SK-N-SH (cell line): ENCODE measurements at regions not wholly inside any gene's neighbourhood (a gene's known extent, or its start where the extent isn't known, plus 50 kb on each side); places are given as distances from the start of the nearest gene placed in this dataset.

Source experiments
- CTCF ChIA-PET: fragments of 300-600, 350-600 bp; formaldehyde crosslinking; extraction: SDS; loops from one replicate; lab custom pipeline; 2021; lab: Yijun Ruan, JAX
- POLR2A ChIA-PET: fragments of 350-600 bp; sonication (Branson Sonifier 250); formaldehyde crosslinking; extraction: SDS; loops from one replicate; lab custom pipeline; 2020; ENCODE audit warnings: antibody characterized with exemption, inconsistent platforms; lab: Yijun Ruan, JAX
- DNase-seq: peaks from one replicate; pipeline ENCODE4 v3.0.0; 2012
- H2AFZ ChIP-seq: fragments of 200-600 bp; sonication (generic); 2 replicates; pipeline ENCODE4 v1.8.1; 2016; ENCODE audit warnings: antibody characterized with exemption, mild to moderate bottlenecking, low read depth
- H3F3A ChIP-seq: fragments of 200-600 bp; sonication (generic); replicated peaks from 2 replicates; pipeline ENCODE3; 2016; ENCODE audit warnings: antibody characterized with exemption, mild to moderate bottlenecking; ENCODE audit not compliant: insufficient read depth
- H3K27ac ChIP-seq, 2 experiments: fragments of 200-500 bp in 1 of 2; fragments of 200-600 bp in 1 of 2; sonication (Bioruptor generic) in 1 of 2; sonication (generic), shearing (Covaris generic) in 1 of 2; 2 replicates each; pipeline versions ENCODE4 v1.5.1 to v1.6.1; 2014 to 2016; ENCODE audit warnings: low read depth in 2 of 2, inconsistent platforms in 1 of 2, low read length in 1 of 2, mild to moderate bottlenecking in 1 of 2, mixed read lengths in 1 of 2
- H3K27me3 ChIP-seq: fragments of 200-600 bp; sonication (generic), shearing (Covaris generic); 2 replicates; pipeline ENCODE4 v1.6.1; 2016; ENCODE audit warnings: mixed run types; ENCODE audit not compliant: insufficient read depth
- H3K36me3 ChIP-seq, 2 experiments: fragments of 200-500 bp in 1 of 2; fragments of 200-600 bp in 1 of 2; sonication (Bioruptor generic) in 1 of 2; sonication (generic) in 1 of 2; replicated peaks in 1 of 2; 2 replicates each; pipeline versions ENCODE3 to v1.5.1; 2014 to 2016; ENCODE audit warnings: low read length in 1 of 2, mild to moderate bottlenecking in 1 of 2; ENCODE audit not compliant: insufficient read depth in 2 of 2, control insufficient read depth in 1 of 2
- H3K4me1 ChIP-seq, 2 experiments: fragments of 200-500 bp in 1 of 2; fragments of 200-600 bp in 1 of 2; sonication (Bioruptor generic) in 1 of 2; sonication (generic), shearing (Covaris generic) in 1 of 2; 2 replicates each; pipeline versions ENCODE4 v1.5.1 to v1.6.1; 2014 to 2016; ENCODE audit warnings: low read depth in 1 of 2, low read length in 1 of 2, mixed run types in 1 of 2; ENCODE audit not compliant: insufficient read depth in 2 of 2, control insufficient read depth in 1 of 2
- H3K4me2 ChIP-seq: fragments of 200-600 bp; sonication (generic), shearing (Covaris generic); 2 replicates; pipeline ENCODE4 v1.6.1; 2017; ENCODE audit warnings: mixed run types
- H3K4me3 ChIP-seq, 2 experiments: fragments of 200-500 bp in 1 of 2; fragments of 200-600 bp in 1 of 2; sonication (Bioruptor generic) in 1 of 2; sonication (generic), shearing (Covaris generic) in 1 of 2; 2 replicates each; pipeline versions ENCODE4 v1.5.1 to v1.8.1; 2014 to 2016; ENCODE audit warnings: low read depth in 2 of 2, inconsistent platforms in 1 of 2, low read length in 1 of 2, mild to moderate bottlenecking in 1 of 2, mixed read lengths in 1 of 2, moderate library complexity in 1 of 2
- H3K79me2 ChIP-seq: fragments of 200-600 bp; sonication (generic); 2 replicates; pipeline ENCODE4 v1.8.1; 2017; ENCODE audit warnings: mild to moderate bottlenecking; ENCODE audit not compliant: insufficient read depth
- H3K9ac ChIP-seq: fragments of 200-600 bp; sonication (generic); 2 replicates; pipeline ENCODE4 v1.6.1; 2017; ENCODE audit warnings: mixed run types
- H3K9me2 ChIP-seq: fragments of 200-600 bp; sonication (generic); 2 replicates; pipeline ENCODE4 v1.6.1; 2017; ENCODE audit warnings: mixed run types
- H3K9me3 ChIP-seq: fragments of 200-600 bp; sonication (generic); 2 replicates; pipeline ENCODE4 v1.6.1; 2017; ENCODE audit warnings: mixed run types, mild to moderate bottlenecking, moderate library complexity
- H4K20me1 ChIP-seq: fragments of 200-600 bp; sonication (generic); 2 replicates; pipeline ENCODE4 v1.6.1; 2017; ENCODE audit warnings: mild to moderate bottlenecking, mixed run types; ENCODE audit not compliant: insufficient read depth
- FOXJ3 ChIP-seq: sonication (generic); formaldehyde crosslinking; IDR thresholded peaks from 2 replicates; pipeline ENCODE4 v1.5.1; 2020; ENCODE audit warnings: mild to moderate bottlenecking, missing genetic modification reagents
- GABPA ChIP-seq: IDR thresholded peaks from 2 replicates; pipeline ENCODE4 v1.4.0; 2012; ENCODE audit warnings: low read depth, mild to moderate bottlenecking
- GATA2 ChIP-seq: sonication (generic); formaldehyde crosslinking; IDR thresholded peaks from 2 replicates; pipeline ENCODE4 v1.5.0; 2020; ENCODE audit warnings: mild to moderate bottlenecking, missing genetic modification reagents
- JUND ChIP-seq: IDR thresholded peaks from 2 replicates; pipeline ENCODE4 v1.4.0; 2012
- MXI1 ChIP-seq: IDR thresholded peaks from 2 replicates; pipeline ENCODE4 v1.6.1; 2012; ENCODE audit warnings: mild to moderate bottlenecking, low read depth, low read length, improper control_type of control experiment
- NFIC ChIP-seq: IDR thresholded peaks from 2 replicates; pipeline ENCODE4 v1.4.0; 2012; ENCODE audit warnings: borderline replicate concordance
- POLR2AphosphoS5 ChIP-seq: IDR thresholded peaks from 2 replicates; pipeline ENCODE4 v1.6.1; 2012; ENCODE audit warnings: low read depth, low read length
- RAD21 ChIP-seq: IDR thresholded peaks from 2 replicates; pipeline ENCODE4 v1.6.1; 2012; ENCODE audit warnings: mild to moderate bottlenecking, low read length
- RCOR1 ChIP-seq: fragments of 150-350 bp; IDR thresholded peaks from 2 replicates; pipeline ENCODE4 v1.6.1; 2017; ENCODE audit warnings: antibody characterized with exemption, low read length
- RFX5 ChIP-seq: IDR thresholded peaks from 2 replicates; pipeline ENCODE4 v1.6.1; 2012; ENCODE audit warnings: mild to moderate bottlenecking, improper control_type of control experiment, low read length
- TCF12 ChIP-seq: IDR thresholded peaks from 2 replicates; pipeline ENCODE4 v1.4.0; 2012
- TF ChIP-seq, protein P1 (sequence below): IDR thresholded peaks from 2 replicates; pipeline ENCODE4 v1.4.0; 2012; ENCODE audit warnings: low read depth, borderline replicate concordance
- TF ChIP-seq, protein P2 (sequence below): fragments of 200-600 bp; sonication (generic); IDR thresholded peaks from 2 replicates; pipeline ENCODE4 v1.6.1; 2017; ENCODE audit warnings: antibody characterized with exemption, mild to moderate bottlenecking, moderate library complexity
- TF ChIP-seq, protein P3 (sequence below): IDR thresholded peaks from 2 replicates; pipeline ENCODE4; 2012
- TF ChIP-seq, protein P4 (sequence below): IDR thresholded peaks from 2 replicates; pipeline ENCODE4 v1.4.0; 2012; ENCODE audit warnings: low read depth

DNA sequence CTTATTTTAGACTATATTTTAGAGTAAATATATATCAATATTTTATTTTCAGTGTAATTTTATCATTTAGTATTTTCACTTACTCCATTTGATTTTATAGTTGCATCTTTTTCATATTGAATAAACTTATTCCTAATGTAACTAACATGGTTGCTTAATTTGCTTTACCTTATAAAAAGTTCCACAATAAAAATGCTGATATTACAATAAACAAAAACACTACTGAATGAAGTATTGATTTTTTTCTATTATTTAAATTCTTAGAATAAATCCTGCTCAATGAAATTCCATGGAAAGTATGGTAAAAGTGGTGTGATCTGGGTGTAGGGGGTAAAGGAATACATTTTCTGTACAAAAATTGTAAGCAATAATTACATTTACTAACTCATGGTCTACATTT is 2074.9 kb upstream of the C9orf72 start:
- no peaks in the 10 kb centered on the region for H3K36me3 ChIP-seq
- H3K9ac ChIP-seq, result no peak overlapping the region
- H2AFZ ChIP-seq, result no peak overlapping the region
- no peaks in the 10 kb centered on the region for H3K79me2 ChIP-seq
- no peaks in the 10 kb centered on the region for H3K9me2 ChIP-seq
- no peak overlapping the region for H3K4me3 ChIP-seq
- ChIA-PET POLR2A (no interaction called here), CTCF (no interaction called here)
- no peak overlapping the region for H3K4me2 ChIP-seq
- no peak overlapping the region for H3K27ac ChIP-seq
- H3K4me1 ChIP-seq, result no peaks in the 10 kb centered on the region; a peak in 1 of 4 replicates
- no peaks in the 10 kb centered on the region for H4K20me1 ChIP-seq
- H3K27me3 ChIP-seq, result no peaks in the 10 kb centered on the region
- no peaks in the 10 kb centered on the region for H3K9me3 ChIP-seq
- no peak for TF ChIP-seq RFX5
- no peak for TF ChIP-seq POLR2AphosphoS5
- TF ChIP-seq RAD21, result no peak
- no peak for TF ChIP-seq RCOR1
- TF ChIP-seq NFIC, result no peak
- TF ChIP-seq JUND, result no peak
- TF ChIP-seq, protein P1, sequence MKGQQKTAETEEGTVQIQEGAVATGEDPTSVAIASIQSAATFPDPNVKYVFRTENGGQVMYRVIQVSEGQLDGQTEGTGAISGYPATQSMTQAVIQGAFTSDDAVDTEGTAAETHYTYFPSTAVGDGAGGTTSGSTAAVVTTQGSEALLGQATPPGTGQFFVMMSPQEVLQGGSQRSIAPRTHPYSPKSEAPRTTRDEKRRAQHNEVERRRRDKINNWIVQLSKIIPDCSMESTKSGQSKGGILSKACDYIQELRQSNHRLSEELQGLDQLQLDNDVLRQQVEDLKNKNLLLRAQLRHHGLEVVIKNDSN, result no peak
- TF ChIP-seq FOXJ3, result no peak
- TF ChIP-seq, protein P2, sequence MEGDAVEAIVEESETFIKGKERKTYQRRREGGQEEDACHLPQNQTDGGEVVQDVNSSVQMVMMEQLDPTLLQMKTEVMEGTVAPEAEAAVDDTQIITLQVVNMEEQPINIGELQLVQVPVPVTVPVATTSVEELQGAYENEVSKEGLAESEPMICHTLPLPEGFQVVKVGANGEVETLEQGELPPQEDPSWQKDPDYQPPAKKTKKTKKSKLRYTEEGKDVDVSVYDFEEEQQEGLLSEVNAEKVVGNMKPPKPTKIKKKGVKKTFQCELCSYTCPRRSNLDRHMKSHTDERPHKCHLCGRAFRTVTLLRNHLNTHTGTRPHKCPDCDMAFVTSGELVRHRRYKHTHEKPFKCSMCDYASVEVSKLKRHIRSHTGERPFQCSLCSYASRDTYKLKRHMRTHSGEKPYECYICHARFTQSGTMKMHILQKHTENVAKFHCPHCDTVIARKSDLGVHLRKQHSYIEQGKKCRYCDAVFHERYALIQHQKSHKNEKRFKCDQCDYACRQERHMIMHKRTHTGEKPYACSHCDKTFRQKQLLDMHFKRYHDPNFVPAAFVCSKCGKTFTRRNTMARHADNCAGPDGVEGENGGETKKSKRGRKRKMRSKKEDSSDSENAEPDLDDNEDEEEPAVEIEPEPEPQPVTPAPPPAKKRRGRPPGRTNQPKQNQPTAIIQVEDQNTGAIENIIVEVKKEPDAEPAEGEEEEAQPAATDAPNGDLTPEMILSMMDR, result no peak
- no peak for TF ChIP-seq TCF12
- TF ChIP-seq GABPA, result no peak
- no peak for TF ChIP-seq GATA2 (CRISPR knock-in tag)
- no peak for TF ChIP-seq MXI1
- no peaks in the 10 kb centered on the region for H3F3A ChIP-seq
- no peak for DNase-seq

DNA sequence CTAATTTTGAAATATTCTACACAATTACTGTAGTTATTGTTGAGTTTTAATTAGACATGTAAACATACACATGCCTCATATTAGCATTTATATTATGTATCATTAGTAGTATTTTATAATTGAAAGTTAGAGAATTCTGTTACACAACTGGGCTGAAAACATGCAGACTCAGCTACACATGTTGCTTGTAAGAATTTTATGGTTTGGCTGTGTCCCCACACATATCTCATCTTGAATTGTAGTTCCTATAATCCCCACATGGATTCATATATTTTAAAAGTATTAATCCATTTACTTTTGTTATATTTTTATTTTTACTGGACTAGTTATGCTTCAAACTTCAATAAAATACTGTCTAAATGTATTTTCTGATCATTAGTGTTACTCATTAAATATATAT is 2075.3 kb upstream of the C9orf72 start:
- Histone ChIP-seq H3K4me2 (no peak overlapping the region), H3K27me3 (no peaks in the 10 kb centered on the region), H3K4me3 (no peak overlapping the region), H2AFZ (no peak overlapping the region), H4K20me1 (no peaks in the 10 kb centered on the region), H3K27ac (no peak overlapping the region), H3K36me3 (no peaks in the 10 kb centered on the region), H3K4me1 (no peaks in the 10 kb centered on the region; a peak in 1 of 4 replicates), H3K9me2 (no peaks in the 10 kb centered on the region), H3K9me3 (no peaks in the 10 kb centered on the region), H3F3A (no peaks in the 10 kb centered on the region), H3K79me2 (no peaks in the 10 kb centered on the region), H3K9ac (no peak overlapping the region)
- TF ChIP-seq, protein P2, result peak; percentile 10; the same call in 1 of the 2 replicates
- TF ChIP-seq, protein P3, sequence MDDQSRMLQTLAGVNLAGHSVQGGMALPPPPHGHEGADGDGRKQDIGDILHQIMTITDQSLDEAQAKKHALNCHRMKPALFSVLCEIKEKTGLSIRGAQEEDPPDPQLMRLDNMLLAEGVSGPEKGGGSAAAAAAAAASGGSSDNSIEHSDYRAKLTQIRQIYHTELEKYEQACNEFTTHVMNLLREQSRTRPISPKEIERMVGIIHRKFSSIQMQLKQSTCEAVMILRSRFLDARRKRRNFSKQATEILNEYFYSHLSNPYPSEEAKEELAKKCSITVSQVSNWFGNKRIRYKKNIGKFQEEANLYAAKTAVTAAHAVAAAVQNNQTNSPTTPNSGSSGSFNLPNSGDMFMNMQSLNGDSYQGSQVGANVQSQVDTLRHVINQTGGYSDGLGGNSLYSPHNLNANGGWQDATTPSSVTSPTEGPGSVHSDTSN, result no peak
- TF ChIP-seq, protein P4, sequence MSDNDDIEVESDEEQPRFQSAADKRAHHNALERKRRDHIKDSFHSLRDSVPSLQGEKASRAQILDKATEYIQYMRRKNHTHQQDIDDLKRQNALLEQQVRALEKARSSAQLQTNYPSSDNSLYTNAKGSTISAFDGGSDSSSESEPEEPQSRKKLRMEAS, result no peak
- POLR2A ChIA-PET, result no interaction called here
- no peak for DNase-seq
- CTCF ChIA-PET, result interaction anchor here (0.7 kb wide), 1 partner anchor 17 kb away, joined by 3 read pairs; no protein-coding TSS in a partner anchor
